UCSD-AML1 (cell line): ENCODE measurements at regions not wholly inside any gene's neighbourhood (a gene's known extent, or its start where the extent isn't known, plus 50 kb on each side); places are given as distances from the start of the nearest gene placed in this dataset.

Source experiments
- DNase-seq: peaks from one replicate; lab custom pipeline; 2025; ENCODE audit not compliant: unreplicated experiment; lab: John Stamatoyannopoulos, UW

DNA sequence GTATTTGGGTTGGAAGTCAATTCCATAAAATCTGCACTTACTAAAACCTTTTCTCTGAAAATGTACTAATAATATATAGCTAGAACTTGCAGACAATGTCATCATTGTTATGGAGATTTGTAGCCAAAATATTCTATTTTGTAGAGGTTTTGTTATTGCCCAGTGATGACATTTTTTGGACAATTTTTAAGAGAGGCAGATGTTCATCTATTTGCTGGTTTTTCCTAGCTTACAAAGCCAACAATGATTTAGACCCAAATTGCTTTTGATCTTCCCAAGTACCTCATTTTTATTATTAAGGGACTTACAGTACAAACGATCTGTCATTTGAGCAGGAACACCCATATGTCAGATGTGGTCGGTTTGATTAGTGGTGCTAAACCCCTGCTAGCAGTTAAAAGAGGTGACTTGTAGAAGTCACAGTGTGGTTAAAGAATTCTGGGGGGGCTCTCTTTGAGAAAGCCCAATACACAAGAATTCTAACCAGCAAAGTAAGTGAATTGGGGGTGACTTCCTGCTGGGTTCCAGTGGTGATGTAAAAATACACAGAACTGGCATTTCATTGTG lies 136.2 kb downstream of the KIT start:
- no peak for DNase-seq
